GM23338 (cell line): ENCODE measurements at regions not wholly inside any gene's neighbourhood (a gene's known extent, or its start where the extent isn't known, plus 50 kb on each side); places are given as distances from the start of the nearest gene placed in this dataset.

Source experiments
- ATAC-seq: fragments of 200-7000 bp; cut with Tn5 transposase; 3 replicates; pipeline ENCODE4 v1.9.1; 2020
- DNase-seq: peaks from one replicate; pipeline ENCODE4 v3.0.0-alpha.2; 2015; ENCODE audit warnings: low spot score
- H2AFZ ChIP-seq: fragments of 200-600 bp; sonication (generic); 2 replicates; pipeline ENCODE4 v1.8.0; 2016; ENCODE audit warnings: antibody characterized with exemption, mild to moderate bottlenecking, moderate library complexity
- H3F3A ChIP-seq: fragments of 200-600 bp; sonication (generic); replicated peaks from 2 replicates; pipeline ENCODE4 v1.8.0; 2017; ENCODE audit warnings: antibody characterized with exemption, mixed run types, low read depth
- H3K27ac ChIP-seq: fragments of 200-600 bp; sonication (generic); 2 replicates; pipeline ENCODE4 v1.6.1; 2016; ENCODE audit warnings: low read depth
- H3K27me3 ChIP-seq: fragments of 200-600 bp; sonication (generic); 2 replicates; pipeline ENCODE4 v1.8.0; 2016; ENCODE audit warnings: mild to moderate bottlenecking, mixed run types, moderate library complexity; ENCODE audit not compliant: insufficient read depth
- H3K36me3 ChIP-seq: fragments of 200-600 bp; sonication (generic); 2 replicates; pipeline ENCODE4 v1.8.0; 2016; ENCODE audit warnings: mild to moderate bottlenecking; ENCODE audit not compliant: insufficient read depth
- H3K4me1 ChIP-seq: fragments of 200-600 bp; sonication (generic); 2 replicates; pipeline ENCODE4 v1.8.0; 2016; ENCODE audit warnings: mild to moderate bottlenecking, moderate library complexity; ENCODE audit not compliant: insufficient read depth
- H3K4me2 ChIP-seq: fragments of 200-600 bp; sonication (generic); 2 replicates; pipeline ENCODE4 v1.7.1; 2017; ENCODE audit warnings: mixed run types
- H3K4me3 ChIP-seq: fragments of 200-600 bp; sonication (generic); 2 replicates; pipeline ENCODE4 v1.6.1; 2016; ENCODE audit warnings: mixed run types
- H3K79me2 ChIP-seq: fragments of 200-600 bp; sonication (generic); replicated peaks from 2 replicates; pipeline ENCODE4 v1.8.0; 2017; ENCODE audit warnings: mild to moderate bottlenecking; ENCODE audit not compliant: insufficient read depth
- H3K9me2 ChIP-seq: fragments of 200-600 bp; sonication (generic); 2 replicates; pipeline ENCODE4 v1.8.0; 2017; ENCODE audit not compliant: insufficient read depth
- H4K20me1 ChIP-seq: fragments of 200-600 bp; sonication (generic); replicated peaks from 2 replicates; pipeline ENCODE4 v1.8.0; 2017; ENCODE audit warnings: mild to moderate bottlenecking; ENCODE audit not compliant: insufficient read depth
- H3K27ac Mint-ChIP-seq: 2 replicates; pipeline ENCODE4 v1.8.0; 2020; ENCODE audit warnings: inconsistent platforms, mild to moderate bottlenecking, moderate library complexity, mixed read lengths
- H3K27me3 Mint-ChIP-seq: 3 replicates; pipeline ENCODE4 v1.8.0; 2022; ENCODE audit warnings: low read depth, mild to moderate bottlenecking, moderate library complexity, mixed read lengths, inconsistent platforms; ENCODE audit not compliant: insufficient read depth, poor library complexity
- H3K36me3 Mint-ChIP-seq: 3 replicates; pipeline ENCODE4 v1.8.0; 2021; ENCODE audit warnings: low read depth, mild to moderate bottlenecking, inconsistent platforms, moderate library complexity, mixed read lengths
- H3K4me1 Mint-ChIP-seq: 3 replicates; pipeline ENCODE4 v1.8.0; 2020; ENCODE audit warnings: mild to moderate bottlenecking, inconsistent platforms, mixed read lengths
- H3K4me3 Mint-ChIP-seq: 3 replicates; pipeline ENCODE4 v1.8.0; 2021; ENCODE audit warnings: moderate library complexity, mild to moderate bottlenecking, inconsistent platforms, mixed read lengths
- H3K9me3 Mint-ChIP-seq: 3 replicates; pipeline ENCODE4 v1.8.0; 2020; ENCODE audit warnings: moderate library complexity, mild to moderate bottlenecking, inconsistent platforms, mixed read lengths
- CREB1 ChIP-seq: fragments of 250-450 bp; sonication (Bioruptor Pico); IDR thresholded peaks from 2 replicates; pipeline ENCODE4 v1.5.0; 2020; ENCODE audit warnings: low read depth, mild to moderate bottlenecking, moderate library complexity
- CTCF ChIP-seq, 2 experiments: fragments of 200-600 bp in 1 of 2; sonication (generic) in 1 of 2; conservative IDR thresholded peaks; 2 replicates each; pipeline versions ENCODE4 v1.5.1 to v1.6.1; 2016 to 2017; ENCODE audit warnings: antibody characterized with exemption in 2 of 2, low read depth in 2 of 2, mild to moderate bottlenecking in 2 of 2, moderate library complexity in 1 of 2
- ETS1 ChIP-seq: IDR thresholded peaks from 2 replicates; pipeline ENCODE4 v1.6.1; 2016; ENCODE audit warnings: antibody characterized with exemption
- EZH2 ChIP-seq: fragments of 200-600 bp; sonication (generic); IDR thresholded peaks from one replicate; pipeline ENCODE4 v1.8.0; 2017; ENCODE audit warnings: antibody characterized with exemption, mild to moderate bottlenecking, low read depth; ENCODE audit not compliant: unreplicated experiment
- EZH2phosphoT487 ChIP-seq: fragments of 200-600 bp; sonication (generic); IDR thresholded peaks from one replicate; pipeline ENCODE4 v1.8.1; 2018; ENCODE audit warnings: antibody characterized with exemption; ENCODE audit not compliant: unreplicated experiment
- JUNB ChIP-seq: IDR thresholded peaks from one replicate; pipeline ENCODE4 v1.6.1; 2016; ENCODE audit warnings: antibody characterized with exemption; ENCODE audit not compliant: unreplicated experiment
- NANOG ChIP-seq: IDR thresholded peaks from 2 replicates; pipeline ENCODE4 v1.6.1; 2016; ENCODE audit warnings: antibody characterized with exemption, borderline replicate concordance
- POLR2AphosphoS5 ChIP-seq: IDR thresholded peaks from 2 replicates; pipeline ENCODE4 v1.6.1; 2016; ENCODE audit warnings: antibody characterized with exemption, low read depth
- REST ChIP-seq: IDR thresholded peaks from one replicate; pipeline ENCODE4 v1.6.1; 2018; ENCODE audit warnings: antibody characterized with exemption; ENCODE audit not compliant: unreplicated experiment
- STAT1 ChIP-seq: IDR thresholded peaks from one replicate; pipeline ENCODE4 v1.6.1; 2016; ENCODE audit warnings: antibody characterized with exemption; ENCODE audit not compliant: unreplicated experiment
- ZNF114 ChIP-seq: fragments of 250-450 bp; sonication (Bioruptor Pico); IDR thresholded peaks from 2 replicates; pipeline ENCODE4 v1.5.0; 2020; ENCODE audit warnings: mild to moderate bottlenecking, moderate library complexity
- ZNF331 ChIP-seq: fragments of 250-450 bp; sonication (Bioruptor Pico); IDR thresholded peaks from 2 replicates; pipeline ENCODE4 v1.5.0; 2020; ENCODE audit warnings: low read depth, mild to moderate bottlenecking, moderate library complexity
- ZNF462 ChIP-seq: fragments of 250-450 bp; sonication (Bioruptor Pico); IDR thresholded peaks from 2 replicates; pipeline ENCODE4 v1.5.0; 2020; ENCODE audit warnings: mild to moderate bottlenecking, moderate library complexity

GRCh38 chr1:106615473-106615872 is 441.0 kb upstream of the PRMT6 start:
- Histone ChIP-seq H3K4me2 (no peak overlapping the region), H3K4me1 (no peaks in the 10 kb centered on the region), H2AFZ (no peak overlapping the region), H4K20me1 (no peaks in the 10 kb centered on the region), H3K9me2 (no peaks in the 10 kb centered on the region), H3K27me3 (no peaks in the 10 kb centered on the region), H3K36me3 (no peaks in the 10 kb centered on the region), H3K79me2 (no peaks in the 10 kb centered on the region), H3K4me3 (no peak overlapping the region), H3F3A (no peaks in the 10 kb centered on the region), H3K27ac (no peak overlapping the region)
- Mint-ChIP-seq H3K4me3 (no peak overlapping the region), H3K27me3 (no peaks in the 10 kb centered on the region), H3K9me3 (no peaks in the 10 kb centered on the region; the same call in 2 of the 3 replicates), H3K36me3 (no peaks in the 10 kb centered on the region; the same call in 2 of the 3 replicates), H3K27ac (no peak overlapping the region), H3K4me1 (no peaks in the 10 kb centered on the region)
- no peak for TF ChIP-seq EZH2phosphoT487
- TF ChIP-seq NANOG, result no peak
- TF ChIP-seq POLR2AphosphoS5, result no peak
- no peak for TF ChIP-seq ETS1
- no peak for TF ChIP-seq ZNF462 (CRISPR knock-in tag)
- no peak for TF ChIP-seq ZNF114 (CRISPR knock-in tag)
- no peak for TF ChIP-seq REST
- no peak for TF ChIP-seq JUNB
- TF ChIP-seq STAT1, result no peak
- TF ChIP-seq CTCF (conservative IDR thresholded peaks at IDR 0.05; ENCODE audit: low read depth in 2 of 2), result no peak
- no peak for TF ChIP-seq ZNF331
- TF ChIP-seq EZH2, result no peak
- no peak for TF ChIP-seq CREB1 (CRISPR knock-in tag)
- DNase-seq (no peak), ATAC-seq (no peak)
